HepG2 (cell line): ENCODE measurements at regions not wholly inside any gene's neighbourhood (a gene's known extent, or its start where the extent isn't known, plus 50 kb on each side); places are given as distances from the start of the nearest gene placed in this dataset.

Source experiments
- ATAC-seq: fragments of 200-7000 bp; cut with Tn5 transposase; 3 replicates; pipeline ENCODE4 v1.9.1; 2020; ENCODE audit warnings: mild to moderate bottlenecking, moderate library complexity
- BruUV-seq: library from RNA; stranded (reverse); fragments of 400-500 nt; replicated peaks from 2 replicates; lab custom pipeline; 2021; lab: Mats Ljungman, UMichigan
- CTCF ChIA-PET: fragments of 300-600 bp; formaldehyde crosslinking; extraction: SDS; loops from one replicate; lab custom pipeline; 2021; ENCODE audit warnings: low total read pairs, inconsistent platforms, low intra/inter-chr PET ratio; lab: Yijun Ruan, JAX
- POLR2A ChIA-PET: fragments of 350-600 bp; sonication (Branson Sonifier 250); formaldehyde crosslinking; loops from one replicate; lab custom pipeline; 2020; ENCODE audit warnings: antibody characterized with exemption, inconsistent platforms; lab: Yijun Ruan, JAX
- DNase-seq: peaks from one replicate; pipeline ENCODE4 v3.0.0-alpha.2; 2015; ENCODE audit warnings: low spot score
- FAIRE-seq: peaks from 3 replicates; lab custom pipeline; 2011; peaks lifted over from hg19 to GRCh38; lab: Jason Lieb, UNC
- H2AFZ ChIP-seq: one replicate; pipeline ENCODE4 v1.6.1; 2011; ENCODE audit warnings: low read length, inconsistent platforms
- H3K27ac ChIP-seq: fragments of 300-600 bp; 3 replicates; pipeline ENCODE4 v1.8.0; 2011; ENCODE audit warnings: mixed run types, mild to moderate bottlenecking, mixed read lengths, low read length, inconsistent platforms; ENCODE audit not compliant: insufficient read depth; ENCODE audit errors: extremely low read length
- H3K27me3 ChIP-seq, 2 experiments: fragments of 200-600 bp in 1 of 2; 2 replicates in 1 of 2; 3 replicates in 1 of 2; pipeline versions ENCODE4 v1.6.0 to v1.8.0; 2011; ENCODE audit warnings: low read length in 2 of 2, mild to moderate bottlenecking in 2 of 2, moderate library complexity in 2 of 2, inconsistent platforms in 1 of 2; ENCODE audit not compliant: insufficient read depth in 2 of 2, control insufficient read depth in 1 of 2
- H3K36me3 ChIP-seq, 2 experiments: fragments of 200-600 bp in 1 of 2; replicated peaks in 1 of 2; 2 replicates in 1 of 2; 3 replicates in 1 of 2; pipeline versions ENCODE4 v1.5.1 to v1.8.0; 2011; ENCODE audit warnings: low read length in 2 of 2, inconsistent platforms in 1 of 2; ENCODE audit not compliant: insufficient read depth in 2 of 2, control insufficient read depth in 1 of 2
- H3K4me1 ChIP-seq: 2 replicates; pipeline ENCODE4 v1.5.1; 2012; ENCODE audit warnings: low read length, inconsistent platforms; ENCODE audit not compliant: insufficient read depth
- H3K4me2 ChIP-seq: 2 replicates; pipeline ENCODE4 v1.6.0; 2011; ENCODE audit warnings: low read depth, low read length, inconsistent platforms
- H3K4me3 ChIP-seq, 3 experiments: fragments of 200-600 bp in 1 of 3; sonication (generic), shearing (Covaris generic) in 1 of 3; replicated peaks in 1 of 3; 2 replicates each; pipeline ENCODE4 v1.5.1; 2011 to 2016; ENCODE audit warnings: low read length in 3 of 3, inconsistent platforms in 2 of 3, low read depth in 2 of 3, mild to moderate bottlenecking in 2 of 3, control low read depth in 1 of 3, mixed read lengths in 1 of 3; ENCODE audit not compliant: insufficient read depth in 1 of 3
- H3K79me2 ChIP-seq: one replicate; pipeline ENCODE4 v1.6.1; 2011; ENCODE audit warnings: low read length, inconsistent platforms; ENCODE audit not compliant: insufficient read depth
- H3K9ac ChIP-seq: 2 replicates; pipeline ENCODE4 v1.6.0; 2011; ENCODE audit warnings: mild to moderate bottlenecking, low read depth, low read length, inconsistent platforms; ENCODE audit not compliant: insufficient read depth
- H3K9me3 ChIP-seq: 2 replicates; pipeline ENCODE4 v1.5.1; 2012; ENCODE audit warnings: mild to moderate bottlenecking, low read length
- H4K20me1 ChIP-seq: 2 replicates; pipeline ENCODE4 v1.6.0; 2011; ENCODE audit warnings: inconsistent platforms, mild to moderate bottlenecking, low read length, moderate library complexity; ENCODE audit not compliant: insufficient read depth
- CENPBD1 ChIP-seq: sonication (generic); formaldehyde crosslinking; IDR thresholded peaks from 2 replicates; pipeline ENCODE4 v1.8.0; 2022; ENCODE audit warnings: missing genetic modification reagents, low read depth, mild to moderate bottlenecking, borderline replicate concordance
- E2F2 ChIP-seq: sonication (generic); formaldehyde crosslinking; IDR thresholded peaks from 2 replicates; pipeline ENCODE4 v1.4.0; 2020; ENCODE audit warnings: missing genetic modification reagents, borderline replicate concordance
- MYPOP ChIP-seq: sonication (generic); formaldehyde crosslinking; IDR thresholded peaks from 2 replicates; pipeline ENCODE4 v1.8.1; 2023; ENCODE audit warnings: mild to moderate bottlenecking, moderate library complexity, missing genetic modification reagents
- NR2F2 ChIP-seq: IDR thresholded peaks from 2 replicates; pipeline ENCODE4 v1.6.1; 2012; ENCODE audit warnings: low read depth, inconsistent platforms, borderline replicate concordance
- PAF1 ChIP-seq: IDR thresholded peaks from 2 replicates; pipeline ENCODE4 v1.6.1; 2016; ENCODE audit warnings: missing genetic modification reagents, missing compliant biosample characterization
- POLR2AphosphoS2 ChIP-seq: IDR thresholded peaks from 2 replicates; pipeline ENCODE4 v1.6.1; 2011; ENCODE audit warnings: low read depth, low read length, improper control_type of control experiment
- TARDBP ChIP-seq: sonication (generic); formaldehyde crosslinking; IDR thresholded peaks from 2 replicates; pipeline ENCODE4 v1.8.0; 2022; ENCODE audit warnings: mild to moderate bottlenecking, missing genetic modification reagents
- ZNF343 ChIP-seq: sonication (generic); formaldehyde crosslinking; IDR thresholded peaks from 2 replicates; pipeline ENCODE4 v1.4.0; 2020; ENCODE audit warnings: mild to moderate bottlenecking, missing genetic modification reagents
- whole genome bisulfite sequencing: methylation state at CpG from one replicate; pipeline ENCODE4 v1.1.6; 2017; ENCODE audit warnings: low lambda C conversion rate; 5-methylcytosine and 5-hydroxymethylcytosine counted together
- in situ Hi-C: cut with HindIII; loops from 2 replicates; pipeline ENCODE4 v1.10.0; 2017; ENCODE audit warnings: low pct_unique_long_range_greater_than_20kb; ENCODE audit not compliant: extremely low pct_ligation_motif_present
- intact Hi-C: fragments of 100-400 bp; cut with micrococcal nuclease; formaldehyde crosslinking; loops from one replicate; pipeline ENCODE4 v1.10.0; 2022; ENCODE audit not compliant: unreplicated experiment

GRCh38 chr18:68462148-68462547 is 252.8 kb downstream of the TMX3 start:
- 13% methylated on average over 1 of the region's 1 CpG for WGBS
- Histone ChIP-seq H4K20me1 (no peaks in the 10 kb centered on the region), H3K27ac (no peak overlapping the region), H3K27me3 (no peaks in the 10 kb centered on the region), H3K4me2 (no peak overlapping the region), H3K9me3 (no peaks in the 10 kb centered on the region), H3K79me2 (no peaks in the 10 kb centered on the region), H2AFZ (no peak overlapping the region), H3K36me3 (no peaks in the 10 kb centered on the region), H3K4me3 (no peak overlapping the region), H3K9ac (no peak overlapping the region), H3K4me1 (no peaks in the 10 kb centered on the region)
- intact Hi-C loops: no loop called here
- TF ChIP-seq CENPBD1 (CRISPR knock-in tag) (no peak), NR2F2 (no peak), MYPOP (CRISPR knock-in tag) (no peak), E2F2 (no peak), TARDBP (no peak), PAF1 (CRISPR knock-in tag) (no peak), ZNF343 (CRISPR knock-in tag) (no peak), POLR2AphosphoS2 (no peak)
- in situ Hi-C loops: no loop called here
- FAIRE-seq: no peak
- ChIA-PET CTCF (no interaction called here), POLR2A (no interaction called here)
- no peak for ATAC-seq
- no peak for DNase-seq
- no TSS peak for BruUV-seq
